Esophagus squamous epithelium (tissue), 5 donors: ENCODE measurements at regions not wholly inside any gene's neighbourhood (a gene's known extent, or its start where the extent isn't known, plus 50 kb on each side); places are given as distances from the start of the nearest gene placed in this dataset.

Experiments
- DNase-seq: peaks from one replicate; lab custom pipeline; 2025; lab: John Stamatoyannopoulos, UW
- H3K27ac ChIP-seq, 4 donors: fragments of 200-600 bp; sonication (generic); one replicate each; pipeline ENCODE4 v1.5.1; 2016 to 2019; ENCODE audit warnings: mild to moderate bottlenecking in 1 of 4
- H3K27me3 ChIP-seq, 4 donors: fragments of 200-600 bp; sonication (generic); 1 replicate in 3 of 4; 2 replicates in 1 of 4; pipeline versions ENCODE4 v1.5.1 to v1.6.0; 2017 to 2021; ENCODE audit warnings: antibody characterized with exemption in 1 of 4
- H3K36me3 ChIP-seq, 3 donors: fragments of 200-600 bp; sonication (generic); one replicate each; pipeline ENCODE4 v1.5.1; 2016 to 2019
- H3K4me1 ChIP-seq, 3 donors: fragments of 200-600 bp; sonication (generic); one replicate each; pipeline ENCODE4 v1.5.1; 2017 to 2019
- H3K4me3 ChIP-seq, 4 donors: fragments of 200-600 bp; sonication (generic); 1 replicate in 3 of 4; 2 replicates in 1 of 4; pipeline ENCODE4 v1.5.1; 2016 to 2019; ENCODE audit warnings: mild to moderate bottlenecking in 2 of 4, moderate library complexity in 1 of 4
- H3K9me3 ChIP-seq, 3 donors: fragments of 200-600 bp; sonication (generic); one replicate each; pipeline ENCODE4 v1.5.1; 2016 to 2019
- POLR2A ChIP-seq, 4 donors: fragments of 450-650 bp; IDR thresholded peaks; one replicate each; pipeline ENCODE4 v1.6.1; 2017; ENCODE audit warnings: antibody characterized with exemption in 4 of 4, mild to moderate bottlenecking in 4 of 4, moderate library complexity in 3 of 4
- WGBS, 2 donors: methylation state at CpG; one replicate each; pipeline ENCODE4 v1.1.5; 2018; 5-methylcytosine and 5-hydroxymethylcytosine counted together
- intact Hi-C: fragments of 100-400 bp; cut with DNase I; formaldehyde crosslinking; loops from one replicate; pipeline ENCODE4 v1.15.0; 2022
- TF ChIP-seq, protein P1 (sequence below), 6 experiments: fragments of 450-650 bp in 4 of 6; fragments of 200-600 bp in 2 of 6; sonication (generic) in 2 of 6; IDR thresholded peaks; one replicate each; pipeline ENCODE4 v1.5.1; 2016 to 2019; ENCODE audit warnings: antibody characterized with exemption in 6 of 6, mild to moderate bottlenecking in 4 of 6, moderate library complexity in 4 of 6
- donor health status: DM: yes; HTN: yes; CAD: no.

DNA sequence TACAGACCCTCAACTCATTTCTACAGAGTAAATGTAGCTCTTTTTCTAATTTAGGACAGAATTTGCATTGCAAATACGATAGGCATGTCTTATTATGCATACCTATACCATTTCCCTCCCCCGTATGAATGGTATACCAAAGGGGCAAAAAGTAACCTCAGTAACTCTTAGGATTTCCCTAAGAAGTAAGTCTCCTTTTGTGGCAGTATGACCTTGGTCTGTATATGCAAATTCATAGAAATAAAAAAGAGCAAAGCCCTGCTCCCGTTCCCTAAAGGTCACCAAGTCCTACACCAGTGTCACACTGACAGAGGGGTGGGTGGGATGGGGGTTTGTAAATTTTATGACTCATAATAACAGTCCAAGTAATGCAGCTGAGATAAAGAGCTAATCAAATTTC is 365.8 kb upstream of the CCDC196 start:
- Histone ChIP-seq H3K36me3 (no peaks in the 10 kb centered on the region), H3K27me3 (no peaks in the 10 kb centered on the region), H3K4me1 (peaks cover 0 to 13% (median 0%) of the 10 kb centered on the region in 3 donors), H3K4me3 (no peak overlapping the region), H3K9me3 (no peaks in the 10 kb centered on the region), H3K27ac (no peak overlapping the region)
- intact Hi-C loops, result no loop called here
- TF ChIP-seq, protein P1, sequence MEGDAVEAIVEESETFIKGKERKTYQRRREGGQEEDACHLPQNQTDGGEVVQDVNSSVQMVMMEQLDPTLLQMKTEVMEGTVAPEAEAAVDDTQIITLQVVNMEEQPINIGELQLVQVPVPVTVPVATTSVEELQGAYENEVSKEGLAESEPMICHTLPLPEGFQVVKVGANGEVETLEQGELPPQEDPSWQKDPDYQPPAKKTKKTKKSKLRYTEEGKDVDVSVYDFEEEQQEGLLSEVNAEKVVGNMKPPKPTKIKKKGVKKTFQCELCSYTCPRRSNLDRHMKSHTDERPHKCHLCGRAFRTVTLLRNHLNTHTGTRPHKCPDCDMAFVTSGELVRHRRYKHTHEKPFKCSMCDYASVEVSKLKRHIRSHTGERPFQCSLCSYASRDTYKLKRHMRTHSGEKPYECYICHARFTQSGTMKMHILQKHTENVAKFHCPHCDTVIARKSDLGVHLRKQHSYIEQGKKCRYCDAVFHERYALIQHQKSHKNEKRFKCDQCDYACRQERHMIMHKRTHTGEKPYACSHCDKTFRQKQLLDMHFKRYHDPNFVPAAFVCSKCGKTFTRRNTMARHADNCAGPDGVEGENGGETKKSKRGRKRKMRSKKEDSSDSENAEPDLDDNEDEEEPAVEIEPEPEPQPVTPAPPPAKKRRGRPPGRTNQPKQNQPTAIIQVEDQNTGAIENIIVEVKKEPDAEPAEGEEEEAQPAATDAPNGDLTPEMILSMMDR (IDR thresholded peaks at IDR 0.05), result no peak
- no peak for TF ChIP-seq POLR2A (IDR thresholded peaks at IDR 0.05)
- 68 to 75% methylated on average over 3 of the region's 3 CpGs for WGBS, 2 donors
- DNase-seq, result no peak

DNA sequence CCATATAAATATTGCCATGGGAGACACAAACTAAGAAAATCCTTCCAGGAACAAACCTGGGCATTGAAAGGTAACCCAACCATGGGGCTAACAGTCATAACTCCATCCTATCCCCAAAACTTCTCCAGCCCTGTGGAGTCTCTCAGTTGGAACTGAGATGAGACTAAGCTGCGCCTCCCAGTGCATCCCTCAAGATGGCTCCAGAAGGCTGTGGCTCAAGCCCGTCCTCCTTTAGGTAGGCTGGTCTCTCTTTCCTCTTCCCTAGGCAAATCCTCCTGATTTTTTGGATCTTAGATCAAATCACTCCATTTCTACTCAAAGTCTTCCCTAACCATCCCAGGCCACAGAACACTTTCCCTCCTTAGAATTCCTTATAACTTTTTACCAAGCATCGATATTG is 364.3 kb upstream of the CCDC196 start:
- H3K4me3 ChIP-seq, result no peak overlapping the region
- H3K9me3 ChIP-seq, result no peaks in the 10 kb centered on the region
- H3K4me1 ChIP-seq, result peaks cover 0 to 13% (median 0%) of the 10 kb centered on the region in 3 donors
- TF ChIP-seq POLR2A (IDR thresholded peaks at IDR 0.05), result no peak
- TF ChIP-seq, protein P1 (IDR thresholded peaks at IDR 0.05), result no peak
- no peaks in the 10 kb centered on the region for H3K27me3 ChIP-seq
- DNase-seq, result no peak
- H3K27ac ChIP-seq, result no peak overlapping the region
- no peaks in the 10 kb centered on the region for H3K36me3 ChIP-seq
- 85 to 89% methylated on average over 3 of the region's 3 CpGs for WGBS, 2 donors
- intact Hi-C loops, result no loop called here

DNA sequence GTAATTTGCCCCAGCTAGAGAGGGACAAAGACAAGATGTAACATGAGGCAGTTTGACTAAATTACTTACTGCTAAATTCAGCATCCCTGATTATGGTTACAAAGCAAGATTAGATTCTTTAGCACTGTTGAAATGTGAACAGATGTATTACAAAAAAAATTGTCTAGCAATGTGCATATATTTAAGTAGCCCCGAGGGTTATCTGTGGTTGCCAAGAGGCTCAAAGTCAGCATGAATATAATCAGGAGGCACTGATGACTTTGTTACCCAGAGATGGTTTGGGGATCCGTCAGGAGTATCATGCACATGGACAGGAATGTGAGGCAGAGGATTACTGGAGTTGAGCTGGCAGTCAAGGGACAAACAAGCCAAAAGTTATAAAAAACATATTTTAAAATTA is 356.9 kb upstream of the CCDC196 start:
- Histone ChIP-seq H3K4me3 (no peak overlapping the region), H3K27ac (no peak overlapping the region), H3K4me1 (no peaks in the 10 kb centered on the region), H3K36me3 (no peaks in the 10 kb centered on the region), H3K9me3 (no peaks in the 10 kb centered on the region), H3K27me3 (no peaks in the 10 kb centered on the region)
- WGBS, 2 donors, result 54 to 68% methylated on average over 2 of the region's 2 CpGs
- DNase-seq, result no peak
- TF ChIP-seq POLR2A (IDR thresholded peaks at IDR 0.05), result no peak
- TF ChIP-seq, protein P1 (IDR thresholded peaks at IDR 0.05), result no peak
- intact Hi-C loops, result no loop called here

DNA sequence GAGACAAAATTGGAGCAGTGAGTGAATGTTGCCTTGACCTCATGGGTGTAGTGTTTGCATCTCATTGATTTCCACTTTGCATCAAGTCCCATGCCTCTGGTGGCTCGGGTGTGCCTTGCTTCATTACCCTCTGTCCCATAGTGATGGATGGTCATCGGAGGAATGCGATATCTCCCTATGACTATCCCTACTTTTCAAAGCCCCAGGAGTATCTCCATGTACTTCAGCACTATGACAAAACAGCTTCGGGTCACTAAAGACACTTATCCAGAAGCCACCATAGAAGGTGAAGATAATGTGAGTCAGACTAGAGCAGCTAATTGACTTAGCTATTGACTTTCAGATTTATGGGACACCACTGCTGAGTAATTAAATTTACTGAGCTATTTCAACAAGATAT is 355.1 kb upstream of the CCDC196 start:
- no peaks in the 10 kb centered on the region for H3K36me3 ChIP-seq
- TF ChIP-seq, protein P1 (IDR thresholded peaks at IDR 0.05), result no peak
- TF ChIP-seq POLR2A (IDR thresholded peaks at IDR 0.05), result no peak
- 82 to 88% methylated on average over 4 of the region's 4 CpGs for WGBS, 2 donors
- no peak overlapping the region for H3K27ac ChIP-seq
- no peak overlapping the region for H3K4me3 ChIP-seq
- no peaks in the 10 kb centered on the region for H3K4me1 ChIP-seq
- intact Hi-C loops, result no loop called here
- no peaks in the 10 kb centered on the region for H3K27me3 ChIP-seq
- no peaks in the 10 kb centered on the region for H3K9me3 ChIP-seq
- no peak for DNase-seq

DNA sequence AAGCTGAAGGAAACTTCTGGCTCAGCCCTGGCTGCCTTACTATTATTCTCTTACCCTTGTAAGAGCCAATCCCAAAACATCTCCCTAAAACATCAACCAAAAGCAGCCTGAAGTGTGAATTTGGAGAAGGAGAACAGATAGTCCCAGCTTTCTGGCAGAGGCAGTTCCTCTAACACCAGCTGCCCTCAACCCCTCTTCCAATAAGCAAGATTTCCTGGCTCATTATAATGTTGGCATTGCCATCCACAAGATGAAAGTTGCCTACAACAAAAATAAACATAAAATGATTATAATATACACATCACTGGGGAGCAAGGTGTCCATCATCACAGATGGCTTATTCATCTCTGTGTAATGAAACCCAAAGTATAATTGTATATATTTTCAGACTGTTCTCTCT is 352.5 kb upstream of the CCDC196 start:
- no peak overlapping the region for H3K4me3 ChIP-seq
- no peaks in the 10 kb centered on the region for H3K36me3 ChIP-seq
- H3K27ac ChIP-seq, result no peak overlapping the region
- intact Hi-C loops, result no loop called here
- DNase-seq, result no peak
- no peaks in the 10 kb centered on the region for H3K9me3 ChIP-seq
- TF ChIP-seq POLR2A (IDR thresholded peaks at IDR 0.05), result no peak
- TF ChIP-seq, protein P1 (IDR thresholded peaks at IDR 0.05), result no peak
- no peaks in the 10 kb centered on the region for H3K4me1 ChIP-seq
- H3K27me3 ChIP-seq, result no peaks in the 10 kb centered on the region
